ENCODE measurements at regions not wholly inside any gene's neighbourhood (a gene's known extent, or its start where the extent isn't known, plus 50 kb on each side); places are given as distances from the start of the nearest gene placed in this dataset.

GRCh38 chr2:76281156-76281841 lies 570.6 kb upstream of the GCFC2 start:
- no peaks in the 10 kb centered on the region for H3K36me3 ChIP-seq (ENCODE audit: control insufficient read depth, insufficient read depth, low read length)
- no peaks in the 10 kb centered on the region for H3K4me1 ChIP-seq
- H3K27ac ChIP-seq: no peak overlapping the region
- no peak overlapping the region for H3K4me2 ChIP-seq (ENCODE audit: low read length)
- H3K9me3 ChIP-seq (ENCODE audit: control insufficient read depth, low read length): no peaks in the 10 kb centered on the region
- no peaks in the 10 kb centered on the region for H3K27me3 ChIP-seq (ENCODE audit: control insufficient read depth, insufficient read depth, low read length)
- H3K4me3 ChIP-seq (ENCODE audit: low read depth, low read length): no peak overlapping the region
- no peak for TF ChIP-seq CTCF (IDR thresholded peaks at IDR 0.05)
- H2AFZ ChIP-seq: no peak overlapping the region
- H3K79me2 ChIP-seq: no peaks in the 10 kb centered on the region
- no peak overlapping the region for H3K9ac ChIP-seq

- Histone ChIP-seq H3K27me3 (ENCODE audit: control insufficient read depth, insufficient read depth, low read length) (no peaks in the 10 kb centered on the region), H3K27ac (no peak overlapping the region), H3K9me3 (ENCODE audit: control insufficient read depth, low read length) (no peaks in the 10 kb centered on the region), H3K4me3 (ENCODE audit: low read depth, low read length) (no peak overlapping the region), H3K36me3 (ENCODE audit: control insufficient read depth, insufficient read depth, low read length) (no peaks in the 10 kb centered on the region), H3K4me1 (no peaks in the 10 kb centered on the region), H3K4me2 (ENCODE audit: low read length) (no peak overlapping the region), H3K79me2 (no peaks in the 10 kb centered on the region), H2AFZ (no peak overlapping the region), H3K9ac (no peak overlapping the region)
- TF ChIP-seq CTCF (IDR thresholded peaks at IDR 0.05): no peak
Observed at GRCh38 chr2:76280686-76281085, 570.0 kb upstream of the GCFC2 start.

- Histone ChIP-seq H3K4me3 (ENCODE audit: low read depth, low read length) (no peak overlapping the region), H3K27me3 (ENCODE audit: control insufficient read depth, insufficient read depth, low read length) (no peaks in the 10 kb centered on the region), H3K79me2 (no peaks in the 10 kb centered on the region), H2AFZ (no peak overlapping the region), H3K4me2 (ENCODE audit: low read length) (no peak overlapping the region), H3K4me1 (no peaks in the 10 kb centered on the region), H3K9ac (no peak overlapping the region), H3K9me3 (ENCODE audit: control insufficient read depth, low read length) (no peaks in the 10 kb centered on the region), H3K27ac (no peak overlapping the region), H3K36me3 (ENCODE audit: control insufficient read depth, insufficient read depth, low read length) (no peaks in the 10 kb centered on the region)
- no peak for TF ChIP-seq CTCF (IDR thresholded peaks at IDR 0.05)
Observed at GRCh38 chr2:76279142-76279541, 568.4 kb upstream of the GCFC2 start.

- Histone ChIP-seq H3K4me1 (no peaks in the 10 kb centered on the region), H3K36me3 (ENCODE audit: control insufficient read depth, insufficient read depth, low read length) (no peaks in the 10 kb centered on the region)
- no peak for TF ChIP-seq CTCF (IDR thresholded peaks at IDR 0.05)
Observed at GRCh38 chr2:76275788-76276187, 565.1 kb upstream of the GCFC2 start.

GRCh38 chr2:76274676-76275075 lies 564.0 kb upstream of the GCFC2 start:
- Histone ChIP-seq H3K4me3 (ENCODE audit: low read depth, low read length) (no peak overlapping the region), H2AFZ (no peak overlapping the region), H3K4me2 (ENCODE audit: low read length) (no peak overlapping the region)

More at GRCh38 chr2:76275788-76276187, 565.1 kb upstream of the GCFC2 start:
- Histone ChIP-seq H3K27ac (no peak overlapping the region), H3K4me3 (ENCODE audit: low read depth, low read length) (no peak overlapping the region), H3K9me3 (ENCODE audit: control insufficient read depth, low read length) (no peaks in the 10 kb centered on the region), H3K27me3 (ENCODE audit: control insufficient read depth, insufficient read depth, low read length) (no peaks in the 10 kb centered on the region), H3K79me2 (no peaks in the 10 kb centered on the region), H2AFZ (no peak overlapping the region), H3K9ac (no peak overlapping the region), H3K4me2 (ENCODE audit: low read length) (no peak overlapping the region)

More at GRCh38 chr2:76274676-76275075, 564.0 kb upstream of the GCFC2 start:
- H3K9ac ChIP-seq: no peak overlapping the region
- no peaks in the 10 kb centered on the region for H3K27me3 ChIP-seq (ENCODE audit: control insufficient read depth, insufficient read depth, low read length)
- no peak for TF ChIP-seq CTCF (IDR thresholded peaks at IDR 0.05)
- H3K79me2 ChIP-seq: no peaks in the 10 kb centered on the region
- H3K4me1 ChIP-seq: no peaks in the 10 kb centered on the region
- no peaks in the 10 kb centered on the region for H3K36me3 ChIP-seq (ENCODE audit: control insufficient read depth, insufficient read depth, low read length)
- no peaks in the 10 kb centered on the region for H3K9me3 ChIP-seq (ENCODE audit: control insufficient read depth, low read length)
- no peak overlapping the region for H3K27ac ChIP-seq
